Upper lobe of left lung (tissue), 4 donors: ENCODE measurements at regions not wholly inside any gene's neighbourhood (a gene's known extent, or its start where the extent isn't known, plus 50 kb on each side); places are given as distances from the start of the nearest gene placed in this dataset.

Experiments
- CTCF ChIP-seq, 6 experiments: fragments of 450-650 bp in 4 of 6; fragments of 200-600 bp in 2 of 6; sonication (generic) in 2 of 6; IDR thresholded peaks; one replicate each; pipeline ENCODE4 v1.5.1; 2016 to 2019; ENCODE audit warnings: antibody characterized with exemption in 6 of 6
- EP300 ChIP-seq, 4 donors: sonication (generic); formaldehyde crosslinking; IDR thresholded peaks; one replicate each; pipeline ENCODE4 v1.5.1; 2017; ENCODE audit warnings: antibody characterized with exemption in 4 of 4, control low read depth in 2 of 4
- POLR2A ChIP-seq, 4 donors: fragments of 450-650 bp; IDR thresholded peaks; one replicate each; pipeline ENCODE4 v1.5.1; 2016 to 2017; ENCODE audit warnings: antibody characterized with exemption in 4 of 4, mild to moderate bottlenecking in 2 of 4

GRCh38 chr18:46199515-46200147 lies 95.4 kb downstream of the HAUS1 start:
- TF ChIP-seq POLR2A (IDR thresholded peaks at IDR 0.05), result no peak
- TF ChIP-seq CTCF (IDR thresholded peaks at IDR 0.05), result no peak
- no peak for TF ChIP-seq EP300 (IDR thresholded peaks at IDR 0.05)
